GM12874 (cell line): ENCODE measurements at regions not wholly inside any gene's neighbourhood (a gene's known extent, or its start where the extent isn't known, plus 50 kb on each side); places are given as distances from the start of the nearest gene placed in this dataset.

ENCODE experiments used
- TF ChIP-seq, protein P1 (sequence below): IDR thresholded peaks from 2 replicates; pipeline ENCODE4 v1.5.1; 2011; ENCODE audit warnings: low read depth, mild to moderate bottlenecking, control low read depth, low read length, moderate library complexity; ENCODE audit not compliant: insufficient read depth

- TF ChIP-seq, protein P1, sequence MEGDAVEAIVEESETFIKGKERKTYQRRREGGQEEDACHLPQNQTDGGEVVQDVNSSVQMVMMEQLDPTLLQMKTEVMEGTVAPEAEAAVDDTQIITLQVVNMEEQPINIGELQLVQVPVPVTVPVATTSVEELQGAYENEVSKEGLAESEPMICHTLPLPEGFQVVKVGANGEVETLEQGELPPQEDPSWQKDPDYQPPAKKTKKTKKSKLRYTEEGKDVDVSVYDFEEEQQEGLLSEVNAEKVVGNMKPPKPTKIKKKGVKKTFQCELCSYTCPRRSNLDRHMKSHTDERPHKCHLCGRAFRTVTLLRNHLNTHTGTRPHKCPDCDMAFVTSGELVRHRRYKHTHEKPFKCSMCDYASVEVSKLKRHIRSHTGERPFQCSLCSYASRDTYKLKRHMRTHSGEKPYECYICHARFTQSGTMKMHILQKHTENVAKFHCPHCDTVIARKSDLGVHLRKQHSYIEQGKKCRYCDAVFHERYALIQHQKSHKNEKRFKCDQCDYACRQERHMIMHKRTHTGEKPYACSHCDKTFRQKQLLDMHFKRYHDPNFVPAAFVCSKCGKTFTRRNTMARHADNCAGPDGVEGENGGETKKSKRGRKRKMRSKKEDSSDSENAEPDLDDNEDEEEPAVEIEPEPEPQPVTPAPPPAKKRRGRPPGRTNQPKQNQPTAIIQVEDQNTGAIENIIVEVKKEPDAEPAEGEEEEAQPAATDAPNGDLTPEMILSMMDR, result no peak
Observed at GRCh38 chr1:192497214-192497794, 78.3 kb upstream of the RGS1 start.

DNA sequence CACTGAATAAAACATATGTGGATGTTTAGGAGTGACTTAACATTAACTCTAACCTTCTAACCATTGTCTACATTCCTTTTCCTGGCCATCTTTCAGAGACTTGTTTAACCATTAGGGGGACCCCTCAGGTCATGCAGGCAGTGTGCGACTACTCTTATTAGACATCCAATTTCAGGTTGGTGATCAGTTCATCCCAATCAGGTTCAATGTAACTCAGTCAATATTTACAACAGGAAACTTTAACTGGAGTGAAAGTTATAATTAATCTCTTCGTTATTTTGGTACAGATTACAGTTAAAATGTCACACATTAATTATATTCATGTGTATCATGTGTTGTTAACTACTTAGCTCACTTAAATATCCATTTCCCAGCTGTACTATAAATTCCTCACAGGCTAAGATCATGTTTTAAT lies 68.8 kb upstream of the RGS1 start:
- TF ChIP-seq, protein P1, result peak; percentile 58

DNA sequence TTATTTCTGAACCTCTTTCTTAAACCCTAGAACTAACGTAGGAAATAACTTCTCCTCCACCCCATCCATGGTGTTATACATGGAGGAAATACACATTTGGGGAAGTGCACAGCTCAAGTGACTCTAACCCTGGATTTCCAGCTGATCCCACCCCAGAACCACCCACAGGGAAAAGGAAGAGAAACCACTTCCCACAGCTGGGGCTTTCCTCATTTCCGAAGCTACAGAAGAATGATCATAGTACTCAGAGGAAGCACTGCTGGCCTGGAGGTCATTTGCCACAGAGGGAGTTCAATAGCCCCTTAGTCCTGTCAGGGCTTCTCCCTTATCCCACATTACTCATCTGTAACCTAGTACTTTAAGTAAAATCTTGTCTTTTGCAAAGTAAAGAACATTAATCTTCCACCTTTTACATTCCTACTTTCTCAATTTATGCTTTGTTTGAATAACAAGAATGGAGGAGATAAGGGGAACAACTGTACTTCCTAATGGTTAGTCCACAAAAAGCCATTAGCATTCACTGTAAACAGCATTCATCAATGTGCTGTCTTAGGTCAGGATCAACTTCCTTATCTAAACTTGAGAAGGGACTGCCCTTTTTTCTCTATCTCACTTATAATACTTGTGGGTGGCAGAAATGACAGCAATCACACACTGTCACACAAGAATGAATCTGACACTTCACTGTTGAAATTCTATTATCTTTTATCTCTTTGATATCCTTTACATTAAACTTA lies 63.0 kb upstream of the RGS1 start:
- TF ChIP-seq, protein P1, result no peak

DNA sequence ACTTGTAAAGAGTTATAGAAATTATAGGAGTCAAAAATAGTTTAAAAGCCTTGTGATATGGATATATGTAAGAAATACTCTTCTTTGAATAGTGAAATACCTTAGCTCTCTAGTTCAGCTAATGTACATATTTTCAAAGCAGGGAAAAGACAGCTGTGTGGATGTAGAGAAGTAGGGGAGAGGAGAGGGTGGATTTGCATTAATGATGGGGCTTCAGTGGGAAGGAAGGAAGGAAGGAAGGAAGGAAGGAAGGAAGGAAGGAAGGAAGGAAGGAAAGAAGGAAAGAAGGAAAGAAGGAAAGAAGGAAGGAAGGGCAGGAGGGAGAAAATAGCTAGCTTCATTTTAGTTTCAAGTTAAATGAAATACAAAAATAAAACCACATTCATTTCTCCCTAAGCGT lies 62.4 kb upstream of the RGS1 start:
- TF ChIP-seq, protein P1, result no peak

DNA sequence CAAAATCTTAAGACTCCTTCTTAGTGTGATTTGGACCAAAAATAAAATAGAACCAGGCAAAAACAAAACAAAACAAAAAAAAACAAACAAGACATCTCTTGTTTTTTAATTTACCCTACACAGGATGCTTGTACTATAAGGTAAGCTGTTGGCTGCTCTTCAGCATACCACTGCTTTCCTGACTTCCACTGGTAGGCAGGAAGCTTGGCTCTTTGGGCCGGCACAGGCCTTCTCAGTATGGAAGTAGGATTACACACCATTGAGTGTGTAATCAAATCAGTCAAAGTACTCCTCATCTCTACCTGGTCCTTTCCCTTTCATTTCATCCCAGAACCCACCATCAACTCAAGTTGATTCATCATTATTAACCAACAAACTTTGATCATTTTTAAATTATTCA lies 61.9 kb upstream of the RGS1 start:
- TF ChIP-seq, protein P1, result no peak

DNA sequence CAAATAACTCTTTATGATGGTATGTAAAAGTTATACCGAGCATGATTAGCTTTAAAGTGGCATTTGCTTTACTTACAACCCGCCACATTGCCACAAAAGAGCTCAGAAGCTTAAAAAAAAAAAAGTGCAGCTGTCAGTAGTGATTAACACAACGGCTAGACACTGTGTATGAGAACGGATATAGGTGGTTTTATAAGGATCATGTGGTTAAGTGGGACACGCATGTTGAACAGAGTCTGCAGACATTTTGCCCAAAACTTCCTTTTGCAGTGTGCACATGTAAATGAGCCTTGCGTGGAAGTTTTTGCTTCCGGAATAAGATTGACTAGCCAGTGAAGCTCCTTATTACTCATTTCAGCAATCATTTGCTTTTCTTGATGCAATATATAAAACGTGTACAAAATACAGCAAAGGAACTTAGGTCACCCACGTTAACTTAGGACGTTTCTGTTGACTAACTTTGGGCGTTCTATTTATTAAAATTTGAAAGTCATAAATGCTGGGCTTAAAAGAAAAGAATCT lies 58.7 kb upstream of the RGS1 start:
- TF ChIP-seq, protein P1, result no peak

- TF ChIP-seq, protein P1, result no peak
Observed at GRCh38 chr1:192518700-192519099, 56.9 kb upstream of the RGS1 start.
